ENCODE measurements at regions not wholly inside any gene's neighbourhood (a gene's known extent, or its start where the extent isn't known, plus 50 kb on each side); places are given as distances from the start of the nearest gene placed in this dataset.

GRCh38 chr2:103103678-103104077, 341.8 kb downstream of the TMEM182 start:
- DNase-seq (ENCODE audit: low read depth in 2 of 2) = no peak

- DNase-seq (ENCODE audit: low read depth in 2 of 2) = no peak
These were observed 357.5 kb downstream of the TMEM182 start for GRCh38 chr2:103119352-103119751.

- DNase-seq (ENCODE audit: low read depth in 2 of 2) = no peak
These were observed 359.3 kb downstream of the TMEM182 start for GRCh38 chr2:103121106-103121505.

- no peak for DNase-seq (ENCODE audit: low read depth in 2 of 2)
These were observed 361.7 kb downstream of the TMEM182 start for GRCh38 chr2:103123516-103123915.

GRCh38 chr2:103130857-103131256, 369.0 kb downstream of the TMEM182 start:
- DNase-seq (ENCODE audit: low read depth in 2 of 2) = no peak

GRCh38 chr2:103132536-103133217, 370.8 kb downstream of the TMEM182 start:
- no peak for DNase-seq (ENCODE audit: low read depth in 2 of 2)

GRCh38 chr2:103135679-103136078, 373.8 kb downstream of the TMEM182 start:
- peak in 1 of 2 donors; percentile 1 for DNase-seq (ENCODE audit: low read depth in 2 of 2)

GRCh38 chr2:103138123-103138901, 376.5 kb downstream of the TMEM182 start:
- no peak for DNase-seq (ENCODE audit: low read depth in 2 of 2)

GRCh38 chr2:103139628-103140268, 377.9 kb downstream of the TMEM182 start:
- DNase-seq (ENCODE audit: low read depth in 2 of 2) = no peak

GRCh38 chr2:103144837-103145236, 383.0 kb downstream of the TMEM182 start:
- DNase-seq (ENCODE audit: low read depth in 2 of 2) = no peak

- no peak for DNase-seq (ENCODE audit: low read depth in 2 of 2)
These were observed 383.9 kb downstream of the TMEM182 start for GRCh38 chr2:103145739-103146138.

GRCh38 chr2:103151046-103151445, 389.2 kb downstream of the TMEM182 start:
- no peak for DNase-seq (ENCODE audit: low read depth in 2 of 2)

- no peak for DNase-seq (ENCODE audit: low read depth in 2 of 2)
These were observed 390.7 kb downstream of the TMEM182 start for GRCh38 chr2:103152556-103152955.

GRCh38 chr2:103153580-103154284, 391.9 kb downstream of the TMEM182 start:
- DNase-seq (ENCODE audit: low read depth in 2 of 2) = no peak

- DNase-seq (ENCODE audit: low read depth in 2 of 2) = no peak
These were observed 393.5 kb downstream of the TMEM182 start for GRCh38 chr2:103155308-103155707.

- DNase-seq (ENCODE audit: low read depth in 2 of 2) = no peak
These were observed 397.2 kb downstream of the TMEM182 start for GRCh38 chr2:103159018-103159417.

- peak; percentile 14 to 46 for DNase-seq (ENCODE audit: low read depth in 2 of 2)
These were observed 399.8 kb downstream of the TMEM182 start for GRCh38 chr2:103161456-103162289.

GRCh38 chr2:103164748-103165147, 402.9 kb downstream of the TMEM182 start:
- no peak for DNase-seq (ENCODE audit: low read depth in 2 of 2)

GRCh38 chr2:103165836-103166235, 404.0 kb downstream of the TMEM182 start:
- DNase-seq (ENCODE audit: low read depth in 2 of 2) = no peak

GRCh38 chr2:103166456-103167324, 404.9 kb downstream of the TMEM182 start:
- DNase-seq (ENCODE audit: low read depth in 2 of 2) = no peak

All from dermis microvascular lymphatic vessel endothelial cell (primary cell).